DMS53 treated with DMSO at 0.1 percent for 48 hours (cell line): ENCODE measurements at regions not wholly inside any gene's neighbourhood (a gene's known extent, or its start where the extent isn't known, plus 50 kb on each side); places are given as distances from the start of the nearest gene placed in this dataset.

Experiments
- DNase-seq: peaks from one replicate; lab custom pipeline; 2025; ENCODE audit not compliant: unreplicated experiment; lab: John Stamatoyannopoulos, UW

DNA sequence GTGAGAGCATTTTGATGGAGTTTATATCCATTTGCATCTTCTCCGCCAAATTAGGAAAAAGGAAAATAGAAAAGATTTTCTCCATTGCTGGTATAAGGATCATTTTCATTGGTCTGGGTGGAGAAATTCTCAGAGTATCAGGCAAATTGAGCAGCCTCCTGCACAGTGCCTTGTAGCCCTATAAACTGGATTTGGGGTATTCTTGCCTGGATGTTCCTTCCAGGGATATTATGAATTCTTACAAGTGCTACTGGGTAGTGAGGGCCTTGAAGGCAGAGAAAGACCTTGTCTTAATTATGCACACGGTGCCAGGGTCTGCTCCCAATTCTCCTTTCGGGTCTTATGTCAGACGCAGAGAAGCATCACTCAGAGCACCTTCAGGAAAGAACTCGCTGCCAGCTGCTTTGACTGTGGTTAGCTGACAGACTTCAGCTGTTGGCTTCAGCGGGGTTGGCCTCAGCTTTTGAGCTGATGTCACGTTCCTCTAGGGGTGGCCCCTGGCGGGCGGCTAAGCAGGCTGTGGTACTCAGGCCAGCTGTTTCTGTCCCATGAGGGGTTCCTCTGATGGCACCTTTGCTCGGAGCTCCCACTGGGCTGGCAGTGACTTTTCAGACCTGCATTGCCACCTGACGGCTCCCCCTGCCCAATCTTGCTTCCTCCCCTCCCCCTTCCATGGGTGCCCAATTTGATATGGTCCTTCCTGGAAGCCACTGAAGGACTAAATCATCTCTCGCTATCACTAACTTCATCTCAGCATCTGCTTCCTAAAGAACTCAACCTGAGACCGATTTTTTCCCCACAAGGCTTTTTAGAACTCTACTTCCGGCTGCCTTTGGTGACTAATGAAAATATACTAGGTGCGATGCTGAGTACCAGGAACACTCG is 519.5 kb downstream of the BCOR start:
- no peak for DNase-seq

DNA sequence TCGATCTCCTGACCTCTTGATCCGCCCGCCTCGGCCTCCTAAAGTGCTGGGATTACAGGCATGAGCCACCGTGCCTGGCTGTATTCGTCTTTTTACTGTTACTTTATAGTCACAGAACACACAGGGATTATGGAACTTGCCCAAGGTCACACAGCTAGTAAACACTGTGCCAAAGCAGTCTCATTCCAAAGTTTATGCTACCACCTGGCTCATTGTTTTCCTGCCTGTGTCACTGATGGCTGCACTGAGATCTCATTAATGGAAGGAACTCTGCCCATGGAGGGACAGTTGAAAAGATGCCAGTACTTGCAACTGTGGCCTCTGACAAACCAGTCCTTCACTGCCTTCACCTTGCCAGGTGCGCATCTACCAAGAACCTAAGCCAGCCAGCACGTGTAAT is 517.7 kb downstream of the BCOR start:
- DNase-seq, result no peak

DNA sequence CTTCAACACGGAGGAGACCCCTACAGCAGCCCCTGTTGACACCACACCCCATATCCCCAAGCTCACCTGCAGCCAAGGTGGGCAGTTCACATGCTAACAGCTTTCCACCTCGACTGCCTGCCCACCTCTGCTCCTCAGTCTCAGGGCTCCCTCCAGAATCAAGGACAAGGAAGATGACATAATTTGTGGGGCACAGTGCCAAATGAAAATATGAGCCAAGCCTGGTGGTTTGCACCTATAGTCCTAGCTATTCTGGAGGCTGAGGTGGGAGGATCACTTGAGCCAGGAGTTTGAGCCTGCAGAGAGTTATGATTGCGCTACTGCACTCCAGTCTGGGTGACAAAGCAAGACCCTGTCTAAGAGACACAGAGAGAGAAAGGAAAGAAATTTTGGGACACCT is 516.3 kb downstream of the BCOR start:
- DNase-seq, result no peak

DNA sequence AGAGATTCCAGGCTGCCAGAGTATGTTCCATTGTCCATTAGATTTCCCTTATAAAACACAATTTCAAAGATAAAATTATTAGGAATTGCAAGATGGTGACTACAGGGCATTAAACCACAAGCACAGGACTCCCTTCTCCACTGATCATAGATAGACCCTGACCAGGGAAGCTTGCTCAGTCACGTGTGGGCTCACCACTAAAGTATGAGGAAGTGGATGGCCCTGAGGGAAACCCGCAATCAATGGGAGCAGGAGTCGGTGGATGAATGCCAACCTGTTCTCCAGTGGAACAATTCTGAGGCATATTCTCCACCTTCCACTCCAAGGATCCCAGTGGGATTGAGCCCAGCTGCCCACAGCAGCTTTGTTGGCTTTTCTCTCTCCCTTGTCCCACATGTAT is 515.7 kb downstream of the BCOR start:
- DNase-seq, result no peak

DNA sequence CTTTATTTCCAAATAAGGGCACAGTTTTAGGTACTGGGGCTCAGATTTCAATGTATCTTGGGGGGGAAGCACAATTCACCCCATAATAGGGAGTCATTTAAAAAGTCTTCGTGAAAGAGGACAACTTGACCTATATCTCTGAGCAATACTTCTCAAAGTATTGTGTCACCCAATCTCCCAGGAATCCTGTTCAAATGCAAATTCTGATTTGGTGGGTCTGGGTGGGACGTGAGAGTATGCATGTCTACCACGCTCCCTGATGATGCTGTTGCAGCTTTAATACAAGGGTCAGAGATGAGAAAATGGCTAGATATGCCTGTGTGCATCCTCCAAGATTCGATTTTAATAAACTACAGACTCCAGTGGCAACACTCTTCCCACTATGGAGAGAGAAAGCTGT is 514.8 kb downstream of the BCOR start:
- no peak for DNase-seq

DNA sequence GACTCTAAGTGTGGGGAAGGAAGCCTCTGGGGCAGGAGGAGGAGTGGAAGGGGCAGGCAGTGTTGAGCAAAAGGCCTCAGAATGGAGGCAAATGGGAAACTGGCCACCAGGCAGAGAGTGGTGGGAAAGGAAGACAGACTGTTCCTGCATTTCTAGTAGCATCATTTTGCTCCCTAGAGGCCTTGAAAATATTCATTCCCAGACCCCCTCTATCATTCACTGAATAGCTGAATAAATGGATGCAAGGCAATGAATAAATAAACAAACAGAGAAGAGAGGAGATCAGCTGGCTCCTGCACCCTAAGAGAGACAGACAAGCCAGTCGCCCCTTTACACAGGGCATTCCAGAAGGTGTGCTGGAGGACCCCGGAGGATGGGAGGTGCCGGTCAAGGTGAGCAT is 511.9 kb downstream of the BCOR start:
- no peak for DNase-seq

DNA sequence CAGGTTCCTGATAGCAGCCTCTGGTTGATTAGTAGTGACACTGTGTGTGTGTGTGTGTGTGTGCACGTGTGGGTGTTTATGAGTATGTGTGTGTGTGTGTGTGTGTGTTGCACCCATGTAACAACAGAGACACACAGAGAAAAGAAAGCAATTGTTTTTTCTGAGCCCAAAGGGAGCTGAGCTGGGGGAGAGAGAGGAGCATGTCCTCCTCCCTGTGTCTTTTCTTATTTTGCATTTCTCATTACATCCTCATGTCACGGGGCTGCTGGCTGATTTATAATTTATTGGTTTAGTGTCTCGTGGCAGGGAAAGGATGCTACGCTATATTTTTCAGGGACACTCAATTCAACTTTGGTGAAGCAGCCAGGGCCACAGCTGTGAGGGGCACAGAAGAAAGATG is 511.4 kb downstream of the BCOR start:
- DNase-seq, result no peak

DNA sequence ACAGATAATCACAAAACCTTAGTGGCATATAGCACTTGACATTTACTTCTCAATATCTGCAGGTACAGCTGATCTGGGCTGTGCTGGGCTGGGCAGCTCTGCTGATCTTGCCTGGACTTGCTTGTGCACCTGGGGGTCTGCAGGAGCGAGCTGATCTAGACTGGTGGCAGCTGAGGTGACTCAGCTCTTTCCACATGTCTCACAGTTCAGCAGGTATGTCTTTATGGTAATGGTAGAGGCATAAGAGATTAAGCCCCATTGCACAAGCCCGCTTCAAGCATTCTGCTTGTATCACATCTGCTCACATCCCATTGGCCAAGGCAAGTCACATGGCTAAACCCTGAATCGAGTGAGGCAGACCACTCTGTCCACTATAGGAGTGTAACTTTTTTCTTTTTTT is 506.7 kb downstream of the BCOR start:
- DNase-seq, result no peak

DNA sequence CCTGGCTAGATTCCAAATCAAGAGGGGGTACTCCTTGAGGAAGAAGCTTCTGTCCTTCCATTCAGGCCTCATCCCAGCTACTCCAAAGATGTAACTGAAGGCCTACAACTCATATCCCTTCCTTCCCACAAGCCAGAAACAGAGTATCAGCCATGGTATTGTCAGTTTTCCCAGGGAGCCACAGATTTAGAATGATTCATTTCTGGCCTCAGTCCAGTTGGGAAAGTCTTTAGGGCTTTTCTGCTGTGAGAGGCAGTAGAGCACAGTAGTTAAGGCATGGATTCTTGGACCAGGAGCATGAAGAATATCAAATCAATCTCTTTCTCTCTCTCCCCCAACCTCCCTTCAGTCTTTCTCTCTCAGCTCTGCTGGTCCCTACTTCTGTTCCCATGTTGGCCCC is 505.0 kb downstream of the BCOR start:
- DNase-seq, result no peak

DNA sequence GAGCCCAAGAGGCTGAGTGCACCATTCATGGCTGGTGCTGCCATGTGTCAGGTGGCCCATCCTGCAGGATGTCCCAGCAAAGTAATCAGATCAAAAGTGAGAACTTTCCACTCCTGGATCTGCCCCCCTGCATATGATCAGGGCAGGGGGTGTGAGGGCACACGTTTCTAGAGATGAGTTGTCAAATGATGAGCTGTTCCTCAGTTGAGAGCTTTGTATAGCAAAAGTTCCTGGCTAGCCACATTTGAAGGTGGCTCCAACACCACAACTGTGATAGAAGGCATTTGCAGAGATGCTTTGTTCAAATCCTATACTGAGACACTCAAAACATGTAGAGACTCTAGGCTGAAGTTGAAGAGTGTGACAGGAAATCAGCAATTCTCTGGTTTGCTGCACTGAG is 501.8 kb downstream of the BCOR start:
- no peak for DNase-seq

DNA sequence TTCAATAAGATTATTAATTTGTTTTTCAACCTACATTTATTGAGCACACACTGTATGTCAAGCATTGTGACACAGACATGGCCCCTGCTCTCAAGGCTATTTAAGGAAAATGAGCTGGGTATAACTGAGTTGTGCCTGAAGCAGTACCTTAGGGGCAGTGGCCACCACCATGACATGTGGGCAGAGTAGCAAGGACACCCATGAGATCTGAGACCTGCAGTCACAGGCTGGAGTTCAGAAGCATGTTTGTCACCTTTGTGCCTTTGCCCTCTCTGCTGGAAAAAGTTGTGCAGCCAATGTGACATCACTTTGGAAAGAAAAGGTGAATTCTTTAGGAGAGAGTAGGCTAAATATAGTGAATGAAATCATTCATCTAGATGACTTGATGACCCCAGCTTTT is 501.3 kb downstream of the BCOR start:
- no peak for DNase-seq

DNA sequence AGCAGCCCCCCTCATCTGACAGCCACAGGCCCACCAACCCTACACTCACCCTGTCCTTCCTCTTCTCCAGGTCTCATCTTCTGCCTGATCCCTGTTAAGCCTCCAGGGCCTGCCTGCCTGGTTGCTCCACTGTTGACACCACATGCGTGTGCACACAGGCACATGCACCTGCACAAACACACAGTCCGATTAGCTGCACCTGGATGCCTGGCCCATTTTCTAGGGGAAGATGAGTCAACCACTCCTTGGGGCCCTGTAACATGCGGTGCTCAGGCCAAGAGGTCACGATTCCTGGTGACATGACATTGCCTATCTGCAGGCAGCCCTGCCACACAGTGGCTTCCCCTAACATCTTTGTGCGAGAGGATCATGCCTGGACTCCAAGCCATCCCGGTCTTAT is 498.4 kb downstream of the BCOR start:
- peak; percentile 70 for DNase-seq

DNA sequence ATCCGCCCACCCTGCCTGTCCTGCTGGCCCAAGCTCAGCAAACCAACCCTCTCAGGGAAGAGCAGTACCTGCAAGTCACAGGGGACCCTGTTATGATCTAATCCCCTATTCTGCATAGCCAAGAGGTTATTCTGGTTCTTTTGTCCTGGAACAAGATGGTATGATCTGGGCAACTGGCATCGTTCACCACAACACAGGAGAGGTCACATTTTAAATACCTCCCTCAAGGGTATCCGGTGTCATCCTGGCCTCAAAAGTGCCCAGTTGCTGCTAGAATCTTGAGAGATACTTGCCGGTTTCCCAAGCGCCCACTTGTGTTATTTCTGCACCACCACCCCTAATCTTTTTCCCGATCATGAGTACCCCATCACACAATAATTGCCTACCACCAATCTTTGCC is 497.5 kb downstream of the BCOR start:
- DNase-seq, result no peak

DNA sequence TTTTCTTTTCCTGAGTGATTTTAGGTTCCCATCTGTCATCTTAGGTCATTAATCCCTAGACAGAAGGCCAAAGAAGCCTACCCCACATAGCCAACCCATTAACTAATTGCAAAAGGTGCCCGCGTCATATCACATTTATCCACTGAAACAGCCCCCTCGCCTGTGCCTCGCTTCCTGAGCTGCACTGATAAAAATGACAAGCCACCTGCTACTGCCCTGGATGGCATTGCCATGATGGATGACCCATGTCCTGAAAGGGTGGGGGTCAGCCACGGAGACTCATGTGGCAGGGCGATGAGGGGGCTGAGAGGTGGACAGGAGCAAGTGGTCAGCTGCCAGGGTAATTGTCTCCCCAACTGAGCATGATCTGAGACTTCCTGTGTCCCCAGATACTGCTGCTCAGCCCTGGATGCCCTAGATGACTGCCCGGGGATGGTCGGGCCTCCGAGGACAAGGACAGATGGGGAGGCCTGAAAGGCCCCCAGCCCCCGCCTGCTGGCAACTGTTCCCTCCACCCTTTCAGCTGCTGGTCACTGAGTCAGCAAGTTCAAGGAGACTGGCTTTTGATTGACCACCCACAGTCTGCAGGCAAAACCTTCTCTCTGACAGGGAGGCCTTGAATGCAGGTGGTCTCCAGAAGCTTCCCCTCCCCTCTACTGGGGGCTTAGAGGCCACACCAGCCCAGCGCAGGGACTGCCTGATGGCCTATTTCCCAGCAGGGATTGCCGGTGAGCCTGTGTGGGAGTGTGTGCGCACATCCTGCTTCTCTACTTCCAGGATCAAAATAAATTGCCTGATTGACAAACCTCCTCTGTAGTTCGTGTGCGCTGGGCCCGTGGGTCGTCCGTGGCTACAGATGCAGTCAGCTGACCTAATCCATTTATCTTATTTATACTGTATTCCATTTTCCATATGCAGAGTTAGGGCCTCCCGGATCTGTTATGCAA is 496.3 kb downstream of the BCOR start:
- no peak for DNase-seq

DNA sequence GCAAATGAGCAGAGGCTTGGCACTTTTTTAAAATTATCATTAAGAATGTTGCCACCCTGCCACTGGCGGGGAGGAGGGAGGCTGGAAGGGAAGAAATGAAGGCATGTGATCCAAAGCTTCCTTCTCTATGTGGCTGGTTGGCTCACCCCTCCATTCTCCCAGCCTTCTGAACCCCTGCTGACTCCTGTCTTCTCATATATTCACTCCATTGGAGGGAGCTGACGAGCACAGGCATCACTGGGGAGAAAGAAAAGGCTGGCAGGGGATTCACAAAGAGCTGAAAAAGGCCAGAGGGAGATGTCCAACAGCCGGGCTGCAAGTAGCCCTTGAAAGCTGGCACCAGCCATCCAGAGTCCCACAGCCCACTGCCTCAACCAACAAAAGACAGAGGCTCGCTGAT is 495.6 kb downstream of the BCOR start:
- no peak for DNase-seq

DNA sequence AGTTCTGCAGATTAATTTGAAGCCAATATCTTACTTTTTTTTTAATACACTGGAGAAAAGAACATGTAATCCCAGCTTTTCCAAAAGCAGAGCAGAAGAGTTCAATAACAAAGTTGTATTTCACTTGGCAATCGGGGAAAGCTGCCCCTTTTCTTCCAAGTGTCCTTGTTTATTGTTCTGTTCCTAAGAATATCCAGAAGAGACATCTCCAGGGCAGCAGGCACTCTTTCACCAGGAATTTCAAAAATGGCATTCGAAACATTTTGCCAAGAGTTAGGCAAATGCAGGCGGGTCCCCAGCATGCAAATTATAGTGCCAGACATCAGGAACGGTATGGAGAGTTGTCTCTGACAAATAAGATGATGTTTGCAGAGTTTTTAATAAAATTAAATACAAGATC is 494.5 kb downstream of the BCOR start:
- no peak for DNase-seq

DNA sequence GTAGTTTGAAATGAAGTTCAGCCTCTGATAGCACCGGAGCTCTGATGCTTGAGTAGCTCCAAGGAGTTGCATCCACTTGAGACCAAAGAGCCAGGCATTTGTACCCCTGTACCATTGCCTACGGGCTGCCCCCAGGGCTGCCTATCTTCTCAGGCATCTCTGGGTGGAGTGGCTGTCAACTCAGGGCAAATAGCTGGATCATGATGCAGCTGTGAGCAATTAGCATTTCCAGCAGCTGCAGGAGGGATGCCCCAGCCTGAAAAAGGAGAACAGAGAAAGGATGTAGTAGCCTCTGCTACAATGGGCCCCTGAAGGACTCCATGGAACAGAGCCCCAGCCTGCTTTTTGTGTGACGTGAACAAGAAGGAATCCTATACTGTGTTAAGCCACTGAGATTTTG is 492.6 kb downstream of the BCOR start:
- no peak for DNase-seq

DNA sequence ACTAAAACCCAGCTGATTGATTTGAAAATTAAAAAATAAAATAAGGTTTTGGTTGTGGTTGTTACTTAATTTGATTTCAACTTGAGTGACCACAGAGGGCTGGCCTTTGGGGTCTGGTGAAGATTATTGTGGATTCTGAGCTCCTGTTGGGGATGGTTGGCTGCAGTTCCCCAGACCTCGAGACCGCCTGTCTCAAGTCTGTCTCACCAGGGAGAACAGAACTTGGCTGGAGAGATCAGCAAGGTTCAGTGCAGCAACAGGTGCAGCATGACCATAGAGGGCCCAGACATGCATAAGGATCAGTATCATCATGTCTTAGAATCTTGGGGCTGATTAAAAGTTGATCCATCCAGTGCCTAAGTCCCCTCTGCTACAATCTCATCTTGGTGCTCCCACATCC is 491.9 kb downstream of the BCOR start:
- no peak for DNase-seq

DNA sequence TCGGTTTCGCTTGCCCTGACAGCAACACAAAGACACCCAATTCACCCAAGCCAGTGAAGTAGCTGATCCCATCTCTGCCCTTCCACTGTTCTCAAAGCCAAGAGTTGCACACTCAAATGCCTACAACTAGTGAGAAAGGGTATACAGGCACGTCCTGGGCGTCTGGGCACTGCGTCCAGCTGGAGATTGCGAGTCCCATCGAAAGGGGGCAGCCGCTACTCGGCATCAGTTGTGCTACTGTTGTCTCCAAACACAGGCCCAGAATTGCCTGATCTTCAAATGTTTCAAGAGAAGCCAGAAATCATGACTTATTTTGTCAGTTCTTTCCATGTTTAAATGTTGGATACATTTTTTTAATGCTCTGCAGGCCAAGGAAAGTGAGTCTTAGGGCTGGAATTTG is 487.8 kb downstream of the BCOR start:
- no peak for DNase-seq

DNA sequence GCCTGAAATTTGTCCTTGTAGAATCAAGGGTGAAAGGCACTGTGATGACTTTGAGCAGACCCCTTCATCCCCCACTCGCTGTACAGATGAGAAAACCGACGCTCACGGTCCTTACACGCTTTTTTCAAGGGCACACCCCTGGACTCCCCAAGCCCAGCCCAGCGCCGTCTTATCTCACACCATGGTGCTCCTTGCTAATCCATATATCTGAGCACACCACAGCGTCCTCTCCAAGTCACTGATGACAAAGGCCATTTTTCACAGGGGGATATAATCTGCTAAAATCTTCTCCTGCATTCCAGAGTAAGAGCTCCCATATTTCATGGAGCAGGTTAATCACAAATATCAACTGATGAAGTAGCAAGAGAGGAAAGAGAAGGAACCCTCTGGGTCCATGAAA is 486.3 kb downstream of the BCOR start:
- no peak for DNase-seq

DNA sequence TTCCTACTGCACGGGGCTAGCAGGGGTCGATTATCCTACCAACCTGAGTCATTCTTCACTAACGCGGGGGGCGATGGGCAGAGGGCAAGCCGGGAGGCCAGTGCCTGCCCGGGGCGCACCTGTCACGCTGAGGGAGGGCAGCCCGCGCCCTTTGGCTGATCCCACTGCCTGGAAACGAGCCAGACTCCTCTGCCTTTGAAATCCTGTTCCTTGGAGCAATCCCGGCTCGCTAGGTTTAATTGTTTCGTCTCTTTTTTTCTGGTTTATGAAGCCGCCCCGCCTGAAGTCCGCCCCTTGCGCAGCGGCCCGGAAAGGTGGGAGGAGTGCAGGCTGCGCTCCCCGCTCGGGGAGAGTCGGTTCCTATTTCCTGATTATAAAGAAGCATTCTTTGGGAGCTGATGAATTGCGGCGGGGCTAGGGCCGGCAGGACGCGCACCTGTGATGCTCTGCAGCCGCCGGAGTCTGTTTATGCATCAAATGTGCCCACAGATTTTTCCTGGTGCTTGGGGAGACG is 484.2 kb downstream of the BCOR start:
- peak; percentile 53 for DNase-seq
